Activated CD4-positive, alpha-beta T cell treated with anti-CD3 and anti-CD28 coated beads, Interleukin-2, amount 50 U/mL, for 24 hours (primary cell): ENCODE measurements at regions not wholly inside any gene's neighbourhood (a gene's known extent, or its start where the extent isn't known, plus 50 kb on each side); places are given as distances from the start of the nearest gene placed in this dataset.
"Not testable (repeated sequence)": the region's sequence is repeated elsewhere in the genome, so short reads cannot be mapped to it uniquely, and the experiment has no call there.

ENCODE experiments used
- DNase-seq, 2 donors: peaks; one replicate each; pipeline ENCODE4 v3.0.0-alpha.2; 2020; ENCODE audit warnings: low read depth in 1 of 2, low spot score in 1 of 2

DNA sequence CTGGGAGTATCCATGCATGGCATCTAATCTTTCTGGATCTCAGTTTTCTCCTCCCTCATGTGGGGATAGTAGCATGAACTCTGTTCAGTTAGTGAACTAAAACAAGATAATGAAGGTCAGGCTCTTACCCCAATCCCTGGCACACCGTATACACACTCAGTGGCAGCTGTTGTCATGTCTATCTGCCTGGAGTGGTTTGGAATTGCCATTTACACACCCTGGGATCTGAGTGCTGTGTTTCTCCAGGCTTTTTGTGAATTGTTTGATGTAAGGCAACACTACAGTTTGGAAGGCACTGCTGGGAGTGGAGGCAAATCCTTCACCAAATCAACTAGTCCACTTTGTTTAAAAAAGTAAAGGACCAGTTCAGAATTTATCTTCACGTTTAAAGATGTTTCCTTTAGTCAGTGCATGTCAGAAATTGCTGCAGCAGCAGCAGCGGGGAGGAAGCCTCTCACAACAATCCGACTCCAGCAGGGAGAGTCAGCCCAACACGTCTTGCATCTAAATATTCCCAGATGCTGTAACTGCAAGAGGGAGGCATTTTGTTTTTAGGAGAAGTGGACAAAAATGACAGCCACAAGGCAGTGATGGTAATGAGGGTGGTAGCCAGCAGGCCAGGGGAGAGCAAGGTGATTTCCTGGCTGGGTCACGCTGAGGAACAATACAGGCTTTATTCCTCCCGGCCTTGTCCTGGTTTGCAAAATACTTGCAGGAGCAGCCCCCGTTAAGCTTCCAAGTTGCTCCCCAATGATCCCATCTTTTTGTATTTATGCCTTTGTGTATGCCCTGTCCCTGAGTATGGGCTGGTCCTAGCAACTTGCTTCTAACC, 128.5 kb upstream of the LRIG1 start:
- DNase-seq, result no peak

DNA sequence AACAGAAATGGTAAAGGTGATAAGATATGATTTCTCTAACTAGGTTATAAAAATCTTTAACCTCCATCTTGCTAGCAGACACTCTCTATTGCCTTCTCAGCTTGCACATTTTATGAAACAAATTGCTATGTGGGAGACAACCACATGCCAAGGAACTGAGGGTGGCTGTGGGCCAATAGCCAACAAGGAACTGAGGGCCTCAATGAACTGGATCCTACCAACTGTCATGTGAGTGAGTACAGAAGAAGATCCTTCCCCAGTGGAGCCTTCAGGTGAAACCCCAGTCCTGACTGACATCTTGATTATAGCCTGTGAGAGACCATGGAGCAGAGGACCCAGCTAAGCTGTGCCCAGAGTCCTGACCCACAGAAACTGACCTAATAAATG, 129.2 kb upstream of the LRIG1 start:
- DNase-seq, result no peak

DNA sequence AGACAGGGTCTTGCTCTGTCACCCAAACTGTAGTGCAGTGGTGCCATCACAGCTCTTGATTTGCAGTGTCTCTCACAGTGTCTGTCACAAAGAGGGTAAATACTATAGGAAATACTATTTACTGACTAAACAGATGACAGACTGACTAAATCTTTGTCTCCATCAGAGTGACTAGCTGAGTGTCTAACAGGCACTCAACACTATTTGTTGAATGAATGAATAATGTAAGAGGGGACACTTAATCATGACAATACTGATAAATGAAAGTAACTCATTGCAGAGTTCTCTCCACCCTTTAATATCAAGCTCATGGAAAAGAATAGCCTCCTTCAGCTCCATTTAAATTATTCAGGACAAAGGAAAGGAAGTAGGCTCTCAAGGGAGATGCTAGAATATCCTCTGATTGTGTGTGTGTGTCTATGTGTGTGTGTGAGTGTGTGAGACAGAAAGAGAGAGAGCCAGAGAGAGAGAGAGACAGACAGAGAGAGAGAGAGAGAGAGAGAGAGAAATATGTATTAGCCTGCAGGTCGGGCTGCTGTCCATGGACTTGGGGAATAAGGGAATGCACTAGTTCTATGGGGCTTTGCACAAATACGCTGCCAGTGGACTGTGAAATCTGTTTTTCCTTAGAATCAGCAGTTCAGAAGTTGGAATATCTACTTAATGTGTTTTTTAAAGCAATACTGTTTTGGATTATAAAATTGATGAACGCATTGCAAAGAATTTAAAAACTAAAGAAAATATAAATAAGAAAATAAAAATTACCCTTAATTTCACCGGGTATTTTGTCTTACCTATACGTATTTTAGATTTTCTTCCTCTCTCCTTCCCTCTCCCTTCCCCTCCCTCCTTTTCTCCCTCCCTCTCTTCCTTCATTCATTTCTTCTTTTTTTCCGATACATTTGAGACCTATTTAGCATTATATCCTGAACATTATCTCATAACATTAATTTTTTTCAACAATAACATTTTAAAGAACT, 132.9 kb upstream of the LRIG1 start:
- DNase-seq, result no peak

DNA sequence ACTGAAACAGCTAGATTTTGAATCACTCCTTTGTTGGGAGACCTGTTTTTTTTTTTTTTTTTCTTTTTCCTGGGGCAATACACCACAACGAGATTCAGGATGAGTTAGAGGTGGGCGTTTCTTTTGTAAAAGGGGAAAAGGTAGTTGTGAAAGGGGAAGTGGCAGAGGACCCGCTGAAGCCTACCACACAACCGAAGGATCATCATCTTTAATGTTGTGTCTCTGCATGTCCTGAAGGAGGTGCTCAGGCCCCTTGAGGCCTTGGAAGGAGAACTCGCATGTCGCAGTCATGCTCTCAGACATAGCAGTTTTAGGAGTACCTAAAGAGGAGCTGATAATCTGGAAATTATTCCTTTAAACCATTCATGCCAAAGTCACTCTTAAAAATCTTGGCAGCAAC, 137.9 kb upstream of the LRIG1 start:
- DNase-seq, result no peak

DNA sequence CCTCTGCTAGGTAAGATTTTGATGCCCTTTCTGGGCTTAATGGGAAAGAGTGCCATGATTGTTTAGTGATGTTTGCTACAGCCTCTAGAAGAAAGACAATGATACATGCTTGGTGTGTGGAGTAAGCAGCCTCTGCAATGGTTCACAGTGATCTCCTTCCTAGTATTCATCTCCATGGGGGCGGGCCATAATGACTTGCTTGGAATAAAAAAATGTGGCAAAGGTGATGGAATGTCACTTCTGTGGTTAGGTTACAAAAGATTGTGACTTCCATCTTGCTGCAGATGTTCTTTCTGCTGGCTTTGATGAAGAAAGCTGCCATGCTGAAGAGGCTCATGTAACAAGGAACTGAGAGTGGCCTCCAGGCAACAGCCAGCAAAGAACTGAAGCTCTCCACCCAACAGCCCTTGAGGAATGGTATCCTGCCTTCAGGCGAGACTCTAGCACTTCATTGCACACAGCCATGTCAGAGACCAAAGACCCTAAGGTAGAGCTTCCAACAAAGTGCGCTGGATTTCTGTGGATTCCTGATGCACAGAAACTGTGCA, 139.1 kb upstream of the LRIG1 start:
- no peak for DNase-seq

DNA sequence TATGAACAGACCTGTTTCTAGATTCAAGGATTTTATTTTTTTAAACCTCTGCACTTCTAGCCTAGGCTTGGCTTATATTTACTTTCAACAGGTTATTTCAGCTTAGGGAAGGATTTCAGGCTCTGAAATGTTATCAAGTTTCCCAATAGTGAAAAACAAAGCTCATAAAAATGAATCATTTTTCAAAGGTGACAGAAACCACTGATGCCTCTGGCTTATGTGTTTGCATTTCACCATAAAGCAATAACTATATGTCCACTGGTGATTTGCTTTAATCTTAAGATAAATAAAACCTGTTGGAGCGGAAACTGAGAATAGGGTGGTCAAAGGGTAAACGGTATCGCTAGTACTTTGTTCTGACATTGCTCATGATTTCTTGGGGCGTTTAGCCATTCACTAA, 141.2 kb upstream of the LRIG1 start:
- DNase-seq, result no peak

DNA sequence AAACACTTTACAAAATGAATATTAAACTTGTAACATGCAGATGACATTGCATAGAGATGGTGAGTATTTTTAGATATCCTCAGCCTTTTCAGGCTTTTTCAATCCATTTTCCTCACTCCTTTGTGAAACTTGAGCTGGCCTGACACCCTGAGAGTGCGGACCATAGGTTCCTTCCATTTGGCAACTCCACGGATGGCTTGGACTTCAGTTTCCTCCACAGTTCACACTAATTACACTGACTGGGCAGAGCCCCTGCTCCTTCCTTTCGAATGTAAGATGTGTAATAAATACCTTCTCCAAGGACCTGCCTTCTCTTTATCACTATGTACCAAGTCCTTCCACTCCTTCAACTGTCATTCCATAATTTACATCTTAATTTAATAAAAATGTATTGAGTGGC, 141.7 kb upstream of the LRIG1 start:
- DNase-seq, result no peak

DNA sequence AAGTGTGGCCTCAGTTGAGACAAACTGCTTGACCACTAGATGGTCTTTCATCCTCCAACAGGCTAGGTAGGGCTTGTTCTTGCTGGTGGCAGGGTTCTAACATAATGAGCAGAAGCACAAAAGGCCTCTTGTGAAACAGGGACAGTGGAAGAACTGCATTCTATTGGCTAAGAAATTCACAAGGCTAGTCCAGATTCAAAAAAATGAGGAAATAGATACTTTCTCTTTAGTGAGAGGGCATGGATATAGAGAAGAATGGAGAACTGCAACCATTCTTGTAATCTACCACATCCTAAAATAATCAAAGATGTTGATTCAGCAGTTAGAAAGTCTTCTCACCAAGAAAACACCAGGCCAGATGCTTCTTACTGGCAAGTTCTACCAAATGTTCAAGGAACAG, 143.7 kb upstream of the LRIG1 start:
- no peak for DNase-seq

DNA sequence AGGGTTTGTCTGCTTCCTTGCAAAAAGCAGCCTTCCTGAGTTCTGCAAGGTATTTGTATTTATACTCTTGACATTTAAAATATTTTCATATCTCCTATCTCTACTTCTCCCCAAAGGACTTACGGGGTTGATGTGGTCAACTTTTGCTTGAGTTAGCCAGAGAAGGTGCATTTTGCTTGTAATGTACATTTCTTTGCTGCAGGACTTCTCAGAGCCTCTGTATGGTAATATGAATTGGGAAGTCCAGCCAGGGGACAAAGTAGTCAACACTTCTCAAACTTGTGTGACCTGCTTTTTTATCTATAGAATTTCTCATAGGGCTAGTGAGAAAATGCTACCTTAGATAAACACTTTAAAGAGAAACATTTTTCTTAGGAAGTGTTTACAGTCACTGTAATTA, 148.2 kb upstream of the LRIG1 start:
- no peak for DNase-seq

DNA sequence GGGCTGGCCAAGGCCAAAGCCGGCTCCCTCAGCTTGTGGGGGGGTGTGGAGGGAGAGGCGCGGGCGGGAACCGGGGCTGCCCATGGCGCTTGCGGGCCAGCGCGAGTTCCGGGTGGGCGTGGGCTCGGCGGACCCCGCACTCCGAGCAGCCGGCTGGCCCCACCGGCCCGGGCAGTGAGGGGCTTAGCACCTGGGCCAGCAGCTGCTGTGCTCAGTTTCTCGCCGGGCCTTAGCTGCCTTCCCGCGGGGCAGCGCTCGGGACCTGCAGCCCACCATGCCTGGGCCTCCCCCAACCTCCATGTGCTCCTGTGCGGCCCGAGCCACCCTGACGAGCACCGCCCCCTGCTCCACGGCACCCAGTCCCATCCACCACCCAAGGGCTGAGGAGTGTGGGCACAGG, 150.7 kb upstream of the LRIG1 start:
- DNase-seq, result not testable (repeated sequence)

DNA sequence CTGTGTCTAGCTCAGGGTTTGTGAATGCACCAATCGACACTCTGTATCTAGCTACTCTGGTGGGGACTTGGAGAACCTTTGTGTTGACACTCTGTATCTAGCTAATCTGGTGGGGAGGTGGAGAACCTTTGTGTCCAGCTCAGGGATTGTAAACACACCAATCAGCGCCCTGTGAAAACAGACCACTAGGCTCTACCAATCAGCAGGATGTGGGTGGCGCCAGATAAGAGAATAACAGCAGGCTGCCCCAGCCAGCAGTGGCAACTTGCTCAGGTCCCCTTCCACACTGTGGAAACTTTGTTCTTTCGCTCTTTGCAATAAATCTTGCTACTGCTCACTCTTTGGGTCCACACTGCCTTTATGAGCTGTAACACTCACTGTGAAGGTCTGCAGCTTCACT, 151.3 kb upstream of the LRIG1 start:
- not testable (repeated sequence) for DNase-seq

DNA sequence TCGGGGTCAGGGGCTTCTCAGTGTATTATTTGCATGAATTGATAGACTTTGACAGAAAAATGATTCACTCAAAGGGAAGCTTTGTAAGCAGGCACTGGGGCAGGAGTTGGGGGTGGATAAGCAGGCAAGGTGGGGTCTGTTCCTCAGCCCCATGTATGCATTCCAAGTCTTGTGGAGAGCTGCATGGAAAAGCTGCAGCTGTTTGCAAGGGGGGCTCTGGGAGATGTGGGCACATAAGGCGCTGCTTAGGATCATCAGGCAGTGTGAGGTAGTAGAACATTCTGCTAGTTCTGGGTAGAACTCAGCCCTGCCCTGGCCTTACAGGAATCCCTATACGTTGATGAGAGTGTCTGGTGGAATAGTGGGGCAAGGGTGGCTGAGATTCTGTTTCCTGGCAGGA, 154.2 kb upstream of the LRIG1 start:
- no peak for DNase-seq

DNA sequence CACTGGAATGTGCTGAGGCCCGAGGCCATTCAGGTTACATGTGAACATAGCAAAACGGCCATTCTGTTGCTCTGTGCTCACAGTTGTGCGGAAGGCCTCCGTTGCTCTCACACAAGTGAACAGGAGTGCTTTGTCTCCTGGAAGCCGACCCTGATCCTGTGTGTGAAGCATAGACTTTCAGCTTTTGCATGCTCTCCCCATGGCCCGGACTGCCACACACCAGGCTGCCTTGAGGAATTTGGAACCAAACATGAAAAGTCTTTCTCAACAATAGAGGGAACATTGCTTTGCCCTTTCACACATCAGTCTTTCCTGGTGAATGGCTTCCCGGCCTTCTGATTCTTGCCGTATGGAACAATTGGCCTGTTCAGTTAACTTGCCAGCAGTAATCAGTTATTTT, 154.8 kb upstream of the LRIG1 start:
- DNase-seq, result no peak

DNA sequence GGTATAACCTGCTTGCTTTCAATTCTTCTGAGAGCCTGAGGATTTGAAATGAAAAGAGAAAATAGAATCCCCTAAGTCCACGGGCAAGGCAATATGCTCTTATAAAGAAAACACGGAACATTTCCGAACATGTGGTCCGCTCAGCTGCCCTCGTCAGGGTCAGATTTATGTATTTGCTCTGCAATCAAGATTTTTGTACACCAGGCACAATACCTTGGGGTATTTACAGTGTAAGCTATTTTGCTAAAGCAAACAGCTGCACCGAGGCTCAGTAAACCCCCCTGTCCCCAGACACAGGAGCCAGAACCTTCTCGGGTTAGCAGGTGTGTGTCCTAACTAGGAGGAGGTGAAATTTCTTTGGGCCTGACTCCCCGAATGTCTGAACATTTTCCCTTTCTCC, 155.8 kb upstream of the LRIG1 start:
- DNase-seq, result no peak

DNA sequence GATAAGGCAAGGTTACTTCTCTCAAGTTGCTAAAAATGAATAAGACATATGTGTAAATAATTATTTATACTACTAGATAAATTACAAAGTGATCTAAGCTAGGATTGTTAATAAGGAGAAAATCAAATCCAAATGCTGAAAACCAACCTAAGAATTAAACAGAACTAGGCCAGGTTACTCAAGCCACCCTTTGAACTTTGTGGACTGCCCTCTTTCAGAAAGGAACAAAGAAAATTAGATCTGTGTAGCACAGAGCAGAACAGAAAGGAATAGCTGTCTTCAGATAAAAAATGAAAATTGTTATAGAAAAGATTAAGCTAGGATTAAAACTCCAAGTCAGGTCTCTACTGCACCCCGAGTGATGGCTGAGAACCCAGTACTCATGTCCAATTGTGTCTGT, 158.2 kb upstream of the LRIG1 start:
- DNase-seq, result no peak

DNA sequence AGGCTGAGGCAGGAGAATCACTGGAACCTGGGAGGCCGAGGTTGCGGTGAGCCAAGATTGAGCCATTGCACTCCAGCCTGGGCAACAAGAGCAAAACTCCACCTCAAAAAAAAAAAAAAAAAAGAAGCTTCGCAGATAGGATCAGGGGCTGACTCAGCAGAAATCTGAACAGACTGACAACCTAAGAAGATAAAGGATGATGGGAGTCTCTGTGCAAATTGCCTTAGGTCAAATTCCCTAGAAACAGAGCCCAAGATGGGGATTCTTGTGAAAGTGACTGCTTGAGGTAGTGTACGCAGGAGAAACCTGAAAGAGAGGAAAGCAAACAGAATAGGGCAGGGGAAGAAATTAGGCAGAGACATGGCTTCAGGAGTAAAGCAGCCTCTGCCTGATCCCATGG, 160.8 kb upstream of the LRIG1 start:
- no peak for DNase-seq

DNA sequence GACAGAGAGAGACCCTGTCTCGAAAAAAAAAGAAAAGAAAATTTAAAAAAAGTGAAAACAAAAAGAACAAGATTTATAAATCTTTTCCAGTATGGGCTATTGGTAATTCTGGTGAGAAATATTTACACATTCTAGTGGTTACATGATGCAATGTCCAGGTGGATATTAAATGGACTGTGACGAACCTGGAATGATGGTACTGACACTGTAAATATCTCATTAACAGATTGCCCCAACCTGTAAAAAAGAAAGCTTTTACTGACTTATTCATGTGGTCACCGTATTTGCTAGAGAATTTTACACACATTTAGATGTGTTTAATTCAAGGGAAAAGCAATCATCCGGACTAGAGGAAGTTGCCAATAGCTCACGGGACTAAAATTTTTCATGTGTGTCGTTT, 162.1 kb upstream of the LRIG1 start:
- DNase-seq, result no peak

DNA sequence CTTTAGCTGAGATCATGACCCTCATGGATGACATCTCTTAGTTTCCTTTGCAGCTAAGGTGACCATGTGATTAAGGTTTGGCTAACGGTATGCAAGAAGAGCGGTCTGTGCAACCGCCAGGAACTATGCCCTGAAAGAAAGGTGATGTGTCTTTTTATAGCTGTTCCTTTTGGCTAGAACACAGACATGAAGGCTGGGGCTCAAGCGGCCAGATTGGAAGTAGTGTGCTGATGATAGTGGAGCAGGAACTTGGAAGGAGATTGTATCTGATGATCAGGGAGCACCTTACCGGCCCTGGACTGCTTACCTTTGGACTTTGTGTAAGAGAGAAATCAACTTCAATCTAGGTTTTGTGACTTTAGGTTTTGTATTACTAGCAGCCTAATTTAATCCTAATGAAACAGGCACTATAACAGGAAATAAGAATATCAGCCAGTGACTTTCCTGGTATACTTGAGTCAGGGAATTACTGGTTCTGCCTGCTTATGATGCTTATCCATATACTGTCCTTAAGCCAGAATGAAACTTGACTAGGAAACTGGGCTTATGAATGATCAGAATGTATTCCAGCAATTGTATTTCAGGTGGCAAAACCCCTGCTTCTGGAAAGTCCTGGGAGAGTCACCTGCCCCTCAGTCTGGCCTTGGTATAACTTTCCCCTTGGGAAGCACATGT, 164.3 kb upstream of the LRIG1 start:
- DNase-seq, result no peak

DNA sequence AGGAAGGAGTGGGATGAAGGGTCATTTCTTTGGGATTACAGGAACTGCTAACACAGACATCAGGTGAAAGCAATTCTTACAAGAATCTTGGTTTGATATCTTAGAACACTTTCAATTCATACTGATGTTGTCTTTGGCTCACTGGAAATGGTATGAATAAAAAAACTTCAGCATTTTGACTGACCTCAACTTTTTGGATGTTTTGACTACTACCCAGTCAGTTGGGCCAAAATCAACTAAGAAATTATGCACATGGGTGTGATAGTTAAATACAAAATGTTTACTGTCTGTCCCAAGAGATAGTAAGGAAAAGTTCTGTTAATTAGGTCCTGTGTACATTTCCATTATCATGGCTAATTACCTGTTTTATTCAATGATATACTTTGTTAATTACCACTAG, 165.5 kb upstream of the LRIG1 start:
- DNase-seq, result no peak

DNA sequence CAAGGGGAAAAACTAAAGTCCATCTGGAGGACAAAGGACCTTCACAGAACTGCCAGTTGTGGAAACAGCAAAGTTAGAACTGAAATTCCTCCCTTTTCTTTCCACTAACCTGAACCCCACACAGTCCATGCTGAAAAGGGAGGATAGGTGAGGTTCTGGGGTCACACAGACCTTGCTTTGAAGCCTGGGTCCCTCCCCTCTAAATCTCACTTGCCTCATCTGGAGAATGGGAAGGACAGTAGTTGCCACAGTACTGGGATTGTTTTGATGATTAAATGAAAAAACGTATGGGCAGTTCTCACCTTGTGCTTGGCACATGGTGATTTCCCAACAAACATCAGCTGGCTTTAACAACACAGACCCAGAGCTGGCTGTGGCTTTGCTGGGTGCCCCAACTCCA, 166.4 kb upstream of the LRIG1 start:
- DNase-seq, result no peak

DNA sequence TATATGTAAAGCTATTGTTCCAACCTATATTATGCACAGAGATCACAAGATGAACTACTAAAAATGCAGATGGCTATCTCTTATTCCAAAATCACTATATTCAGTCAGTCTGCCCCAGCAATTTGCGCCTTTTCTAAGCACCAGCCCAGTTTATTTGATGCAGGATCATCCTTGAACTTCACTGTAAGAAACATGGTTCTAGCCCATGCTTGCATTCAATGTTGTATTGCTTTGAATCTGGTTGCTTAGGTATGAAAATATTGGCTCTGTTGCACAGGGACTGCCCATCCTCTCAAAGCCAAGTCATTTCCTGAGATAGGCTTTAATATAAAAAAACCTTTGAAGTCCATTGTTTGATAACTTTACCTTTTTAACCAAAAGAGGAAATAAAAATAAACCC, 170.5 kb upstream of the LRIG1 start:
- no peak for DNase-seq

DNA sequence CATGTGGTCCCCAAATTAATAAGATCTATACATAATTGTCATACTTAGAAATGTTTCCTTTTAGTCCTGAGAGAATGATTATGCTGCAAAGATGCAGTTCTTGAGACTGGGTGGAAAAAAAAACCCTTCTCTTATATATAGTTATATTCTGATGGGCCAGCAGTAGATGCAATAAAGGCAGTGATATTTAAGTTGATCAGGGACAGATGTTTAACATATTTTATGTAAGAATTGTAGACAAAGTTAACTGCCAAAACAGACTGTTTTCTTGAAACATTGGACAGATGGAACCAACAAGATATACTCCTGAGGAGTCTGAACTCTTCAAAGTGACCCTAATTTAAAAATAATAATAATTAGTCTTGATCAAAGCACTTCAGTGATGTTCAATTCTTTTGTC, 172.0 kb upstream of the LRIG1 start:
- DNase-seq, result no peak
